ENCODE measurements at regions not wholly inside any gene's neighbourhood (a gene's known extent, or its start where the extent isn't known, plus 50 kb on each side); places are given as distances from the start of the nearest gene placed in this dataset.

- H3K4me3 ChIP-seq (ENCODE audit: low read depth, low read length), result no peak overlapping the region
- DNase-seq (ENCODE audit: low read depth), result no peak
- TF ChIP-seq, protein P1, sequence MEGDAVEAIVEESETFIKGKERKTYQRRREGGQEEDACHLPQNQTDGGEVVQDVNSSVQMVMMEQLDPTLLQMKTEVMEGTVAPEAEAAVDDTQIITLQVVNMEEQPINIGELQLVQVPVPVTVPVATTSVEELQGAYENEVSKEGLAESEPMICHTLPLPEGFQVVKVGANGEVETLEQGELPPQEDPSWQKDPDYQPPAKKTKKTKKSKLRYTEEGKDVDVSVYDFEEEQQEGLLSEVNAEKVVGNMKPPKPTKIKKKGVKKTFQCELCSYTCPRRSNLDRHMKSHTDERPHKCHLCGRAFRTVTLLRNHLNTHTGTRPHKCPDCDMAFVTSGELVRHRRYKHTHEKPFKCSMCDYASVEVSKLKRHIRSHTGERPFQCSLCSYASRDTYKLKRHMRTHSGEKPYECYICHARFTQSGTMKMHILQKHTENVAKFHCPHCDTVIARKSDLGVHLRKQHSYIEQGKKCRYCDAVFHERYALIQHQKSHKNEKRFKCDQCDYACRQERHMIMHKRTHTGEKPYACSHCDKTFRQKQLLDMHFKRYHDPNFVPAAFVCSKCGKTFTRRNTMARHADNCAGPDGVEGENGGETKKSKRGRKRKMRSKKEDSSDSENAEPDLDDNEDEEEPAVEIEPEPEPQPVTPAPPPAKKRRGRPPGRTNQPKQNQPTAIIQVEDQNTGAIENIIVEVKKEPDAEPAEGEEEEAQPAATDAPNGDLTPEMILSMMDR (conservative IDR thresholded peaks at IDR 0.05; ENCODE audit: low read depth, low read length), result no peak
Measured at GRCh38 chr5:42927730-42928129, 112.4 kb downstream of the ANXA2R start.

DNA sequence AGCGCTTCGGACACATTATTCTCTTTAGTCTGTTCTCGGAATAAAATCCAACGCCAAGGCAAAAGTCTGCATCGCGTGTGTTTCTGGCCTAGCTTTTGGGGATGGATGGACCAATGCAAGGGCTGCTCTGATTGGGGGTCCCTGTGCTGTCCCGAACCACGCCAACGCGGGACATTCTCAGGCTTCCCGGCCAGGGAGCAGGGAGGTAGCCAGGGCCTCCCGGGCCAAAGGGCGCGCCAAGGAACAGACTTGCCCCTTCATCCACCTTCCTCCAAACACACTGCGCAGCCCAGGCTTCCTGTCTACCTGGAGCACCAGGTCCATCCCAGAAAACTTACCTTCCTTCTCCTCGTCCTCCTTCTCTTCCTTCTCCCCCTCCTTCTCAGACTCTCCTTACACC lies 113.0 kb upstream of the SELENOP start:
- TF ChIP-seq, protein P1 (conservative IDR thresholded peaks at IDR 0.05; ENCODE audit: low read depth, low read length), result no peak
- no peak overlapping the region for H3K4me3 ChIP-seq (ENCODE audit: low read depth, low read length)
- DNase-seq (ENCODE audit: low read depth), result no peak

DNA sequence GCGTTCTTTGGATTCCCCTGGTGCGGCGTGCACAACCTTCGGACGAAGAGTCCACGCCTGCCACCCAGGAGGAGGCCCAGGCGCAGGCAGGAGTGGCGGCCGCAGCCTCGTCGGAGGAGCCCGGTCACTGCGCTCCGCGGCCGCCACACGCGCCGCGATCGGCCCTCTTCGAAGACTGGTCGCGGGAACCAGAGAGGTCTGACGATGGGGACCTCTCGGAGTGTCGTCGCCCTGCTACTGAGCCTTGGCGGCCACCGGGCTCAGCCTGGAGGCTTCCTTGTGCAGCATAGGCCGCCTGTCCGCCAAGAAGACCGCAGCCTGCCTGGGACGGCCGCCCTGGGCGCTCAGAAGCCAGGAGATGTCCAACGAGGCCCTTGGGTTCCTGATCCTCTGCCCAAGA lies 112.5 kb upstream of the SELENOP start:
- no peak overlapping the region for H3K4me3 ChIP-seq (ENCODE audit: low read depth, low read length)
- TF ChIP-seq, protein P1 (conservative IDR thresholded peaks at IDR 0.05; ENCODE audit: low read depth, low read length), result no peak
- no peak for DNase-seq (ENCODE audit: low read depth)

GRCh38 chr5:42923710-42924109 lies 112.0 kb upstream of the SELENOP start:
- no peak for DNase-seq (ENCODE audit: low read depth)
- TF ChIP-seq, protein P1 (conservative IDR thresholded peaks at IDR 0.05; ENCODE audit: low read depth, low read length), result no peak

DNA sequence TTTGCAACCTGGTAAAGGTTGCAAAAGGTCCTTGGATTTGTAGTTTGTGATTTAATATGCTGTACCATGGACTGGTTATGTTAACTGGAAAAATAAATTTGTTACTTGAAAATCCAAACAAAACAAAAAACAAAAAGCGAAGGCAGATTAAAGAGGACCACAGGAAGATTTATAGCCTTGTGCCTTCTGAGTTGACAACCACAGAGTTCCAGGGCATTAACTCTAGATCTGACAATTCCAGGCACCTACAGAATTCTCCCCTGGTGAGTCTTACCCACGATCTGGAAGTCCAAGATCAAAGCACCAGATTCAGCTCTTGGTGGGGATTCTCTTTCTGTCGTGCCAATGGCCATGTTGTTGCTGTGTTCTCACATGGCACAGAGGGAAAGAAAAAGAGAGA lies 107.9 kb upstream of the SELENOP start:
- H3K4me3 ChIP-seq (ENCODE audit: low read depth, low read length), result no peak overlapping the region
- TF ChIP-seq, protein P1 (conservative IDR thresholded peaks at IDR 0.05; ENCODE audit: low read depth, low read length), result no peak
- DNase-seq (ENCODE audit: low read depth), result no peak

More at GRCh38 chr5:42923710-42924109, 112.0 kb upstream of the SELENOP start:
- no peak overlapping the region for H3K4me3 ChIP-seq (ENCODE audit: low read depth, low read length)

DNA sequence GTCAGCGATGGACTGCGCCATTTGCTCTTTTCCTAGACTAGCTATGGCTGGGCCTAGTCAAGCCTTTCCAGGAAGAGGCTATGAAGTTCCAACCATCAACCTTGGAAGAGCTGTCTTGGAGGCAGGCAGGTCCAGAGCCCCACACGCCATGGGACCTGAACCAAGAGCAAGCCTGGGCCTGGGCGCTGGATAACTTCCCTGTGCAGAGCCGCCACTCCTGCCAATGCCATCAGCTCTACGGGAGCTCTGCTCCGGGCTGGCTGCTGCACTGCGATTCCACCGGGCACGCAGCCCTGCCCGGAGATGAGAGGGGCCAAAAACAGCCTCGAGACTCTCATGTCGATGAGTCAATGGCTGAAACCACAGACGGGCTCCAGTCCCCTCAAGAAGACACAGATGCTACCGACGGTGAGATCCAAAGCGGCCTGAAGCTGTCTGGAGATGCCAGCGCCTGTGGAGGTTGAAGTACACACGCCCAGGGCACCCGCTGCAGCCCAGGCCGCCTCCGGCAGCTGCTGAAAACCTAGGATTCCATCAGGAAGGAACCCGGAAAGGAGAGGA lies 103.7 kb upstream of the SELENOP start:
- no peak for DNase-seq (ENCODE audit: low read depth)
- TF ChIP-seq, protein P1 (conservative IDR thresholded peaks at IDR 0.05; ENCODE audit: low read depth, low read length), result no peak
- H3K4me3 ChIP-seq (ENCODE audit: low read depth, low read length), result no peak overlapping the region

GRCh38 chr5:42912184-42912798 lies 100.6 kb upstream of the SELENOP start:
- no peak overlapping the region for H3K4me3 ChIP-seq (ENCODE audit: low read depth, low read length)
- DNase-seq (ENCODE audit: low read depth), result peak; percentile 7
- TF ChIP-seq, protein P1 (conservative IDR thresholded peaks at IDR 0.05; ENCODE audit: low read depth, low read length), result peak; percentile 62

Measured in epithelial cell of proximal tubule (primary cell).